HG03175 (cell line): ENCODE measurements at regions not wholly inside any gene's neighbourhood (a gene's known extent, or its start where the extent isn't known, plus 50 kb on each side); places are given as distances from the start of the nearest gene placed in this dataset.
"Not testable (repeated sequence)": the region's sequence is repeated elsewhere in the genome, so short reads cannot be mapped to it uniquely, and the experiment has no call there.

Experiments
- ATAC-seq: cut with Tn5 transposase; IDR thresholded peaks from one replicate; pipeline ENCODE4 v1.9.1; 2021; ENCODE audit warnings: mild to moderate bottlenecking, moderate library complexity; ENCODE audit not compliant: unreplicated experiment

- no peak for ATAC-seq
Observed at GRCh38 chr5:99191206-99191745, 262.5 kb upstream of the CHD1 start.

- peak; percentile 45 for ATAC-seq
Observed at GRCh38 chr5:99187611-99188010, 258.8 kb upstream of the CHD1 start.

GRCh38 chr5:99179206-99179605, 250.4 kb upstream of the CHD1 start:
- ATAC-seq, result no peak

DNA sequence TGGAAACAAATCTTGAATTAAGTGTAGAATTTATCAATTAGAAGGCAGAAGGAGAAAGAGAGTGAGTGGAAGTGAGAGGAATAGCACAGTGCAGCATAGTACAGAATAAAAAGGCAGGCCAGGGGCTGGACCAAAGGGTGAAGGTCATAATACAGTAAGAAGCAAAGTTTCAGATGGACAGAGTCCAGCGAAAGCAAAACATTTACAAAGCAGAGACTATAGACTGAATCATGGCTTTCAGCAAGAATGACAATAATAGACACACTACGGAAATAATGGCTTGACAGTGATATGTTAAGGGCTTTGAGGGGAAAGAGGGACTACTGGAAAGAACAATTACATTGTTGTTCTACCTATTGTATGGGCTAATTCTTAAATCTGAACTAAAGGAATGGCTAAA, 249.0 kb upstream of the CHD1 start:
- ATAC-seq, result no peak

DNA sequence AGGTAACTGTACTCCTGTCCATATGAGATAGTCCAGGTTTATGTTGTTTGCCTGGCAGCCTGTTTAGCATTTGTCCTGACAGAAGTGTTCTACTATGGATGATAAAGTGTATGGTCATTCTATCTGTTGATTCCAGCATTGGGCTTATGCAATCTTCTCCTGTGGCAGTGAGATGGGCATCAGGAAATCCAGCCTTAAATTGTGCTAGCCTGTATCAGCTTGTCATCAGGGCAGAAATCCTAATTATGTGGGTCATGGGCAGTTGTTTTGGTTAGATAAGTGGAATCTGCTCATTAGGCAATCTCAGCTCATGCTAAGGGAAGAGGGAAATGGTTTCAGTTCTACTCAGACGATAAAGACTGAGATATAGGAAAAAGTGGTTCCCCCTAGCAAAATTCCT, 247.4 kb upstream of the CHD1 start:
- ATAC-seq, result no peak

DNA sequence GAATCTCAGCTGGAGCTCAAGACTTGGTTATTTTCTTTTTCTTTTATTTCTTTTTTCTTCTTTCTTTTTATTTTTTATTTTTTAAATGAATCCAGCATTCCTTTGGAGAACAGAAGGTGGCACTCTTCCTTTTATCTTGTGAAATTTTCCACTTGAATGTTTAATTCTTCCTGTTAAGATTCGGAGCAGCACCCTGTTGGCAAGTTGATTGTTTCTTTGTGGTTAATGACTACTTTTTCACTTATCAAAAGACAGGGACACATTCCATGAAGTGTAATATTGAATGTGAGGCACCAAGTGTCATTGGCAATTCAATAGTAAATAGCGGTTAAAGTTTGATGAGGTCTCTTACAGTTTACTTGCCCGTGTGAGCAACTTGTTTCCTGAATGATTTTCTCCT, 240.5 kb upstream of the CHD1 start:
- no peak for ATAC-seq

DNA sequence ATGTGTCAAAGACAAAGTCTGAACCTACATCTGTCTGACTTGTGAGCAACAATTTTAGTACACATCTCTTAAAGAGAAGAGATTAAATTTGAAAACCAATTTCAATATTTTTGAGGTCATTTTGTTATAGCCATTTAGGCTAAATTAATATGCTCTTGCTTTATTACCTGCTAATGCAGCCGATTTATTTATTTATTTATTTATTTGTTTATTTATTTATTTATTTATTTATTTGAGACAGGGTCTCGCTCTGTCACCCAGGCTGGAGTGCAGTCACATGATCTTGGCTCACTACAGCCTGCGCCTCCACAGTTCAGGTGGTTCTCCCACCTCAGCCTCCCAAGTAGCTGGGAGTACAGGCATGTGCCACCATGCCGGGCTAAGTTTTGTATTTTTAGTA, 232.7 kb upstream of the CHD1 start:
- not testable (repeated sequence) for ATAC-seq

- ATAC-seq, result no peak
Observed at GRCh38 chr5:99156688-99157087, 227.9 kb upstream of the CHD1 start.

- not testable (repeated sequence) for ATAC-seq
Observed at GRCh38 chr5:99143283-99143795, 214.5 kb upstream of the CHD1 start.

DNA sequence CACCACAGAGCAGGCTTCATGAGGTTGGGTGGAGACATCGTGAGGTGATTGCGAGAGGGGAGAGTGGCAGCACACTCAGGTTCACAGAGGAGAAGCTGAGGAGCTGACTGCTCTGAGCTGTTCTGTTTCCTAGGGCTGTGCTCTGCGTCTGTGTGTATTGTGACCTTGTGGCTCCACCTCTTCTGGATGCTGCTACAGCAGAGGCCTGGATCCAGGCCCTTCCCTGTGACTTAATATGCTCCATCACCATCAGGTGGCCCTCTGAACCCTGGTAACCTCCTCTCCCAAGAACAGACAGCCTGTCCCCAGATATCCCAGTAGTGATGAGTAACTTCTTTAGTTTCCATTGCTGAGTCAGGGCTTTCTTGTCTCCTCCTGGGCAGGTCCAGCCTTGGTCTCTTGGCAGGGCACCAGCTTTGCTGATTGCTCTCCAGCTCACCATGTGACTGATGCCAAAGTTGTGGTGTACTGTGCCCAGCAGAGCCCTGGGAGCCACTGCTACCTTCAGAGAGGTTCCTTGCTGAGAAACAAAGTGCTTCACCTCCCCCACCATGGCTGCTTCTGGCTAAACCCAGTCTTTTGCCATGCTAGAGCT, 212.8 kb upstream of the CHD1 start:
- ATAC-seq, result no peak

DNA sequence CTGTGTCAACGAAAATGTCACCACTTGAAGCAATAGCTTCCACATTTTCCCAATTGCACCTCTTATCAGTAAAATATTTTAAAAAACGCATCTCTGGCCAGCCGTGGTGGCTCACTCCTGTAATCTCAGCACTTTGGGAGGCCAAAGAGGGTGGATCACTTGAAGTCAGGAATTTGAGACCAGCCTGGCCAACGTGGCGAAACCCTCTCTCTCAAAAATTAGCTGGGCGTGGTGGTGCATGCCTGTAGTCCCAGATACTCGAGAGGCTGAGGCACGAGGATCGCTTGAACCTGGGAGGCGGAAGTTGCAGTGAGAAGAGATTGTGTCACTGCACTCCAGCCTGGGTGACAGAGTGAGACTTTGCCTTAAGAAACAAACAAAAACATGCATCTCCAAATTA, 210.1 kb upstream of the CHD1 start:
- ATAC-seq, result no peak

DNA sequence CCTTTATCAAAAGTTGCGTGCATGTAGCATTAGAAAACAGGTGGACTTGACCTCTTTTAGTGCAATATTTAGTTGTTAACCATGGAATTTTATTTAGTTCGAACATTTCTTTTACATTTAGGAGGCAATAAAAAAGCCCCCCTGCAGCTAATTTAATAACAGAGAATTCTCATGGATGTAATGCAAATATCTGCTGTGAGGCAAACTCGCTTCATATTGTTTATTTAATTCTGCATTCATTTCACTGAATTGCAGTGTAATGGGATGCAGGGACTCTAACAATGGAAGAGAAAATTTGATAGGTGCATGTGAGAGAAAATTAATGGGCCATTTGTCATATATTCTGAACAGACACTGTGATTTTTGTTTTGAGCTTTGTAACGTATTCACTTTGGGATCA, 205.1 kb upstream of the CHD1 start:
- no peak for ATAC-seq

DNA sequence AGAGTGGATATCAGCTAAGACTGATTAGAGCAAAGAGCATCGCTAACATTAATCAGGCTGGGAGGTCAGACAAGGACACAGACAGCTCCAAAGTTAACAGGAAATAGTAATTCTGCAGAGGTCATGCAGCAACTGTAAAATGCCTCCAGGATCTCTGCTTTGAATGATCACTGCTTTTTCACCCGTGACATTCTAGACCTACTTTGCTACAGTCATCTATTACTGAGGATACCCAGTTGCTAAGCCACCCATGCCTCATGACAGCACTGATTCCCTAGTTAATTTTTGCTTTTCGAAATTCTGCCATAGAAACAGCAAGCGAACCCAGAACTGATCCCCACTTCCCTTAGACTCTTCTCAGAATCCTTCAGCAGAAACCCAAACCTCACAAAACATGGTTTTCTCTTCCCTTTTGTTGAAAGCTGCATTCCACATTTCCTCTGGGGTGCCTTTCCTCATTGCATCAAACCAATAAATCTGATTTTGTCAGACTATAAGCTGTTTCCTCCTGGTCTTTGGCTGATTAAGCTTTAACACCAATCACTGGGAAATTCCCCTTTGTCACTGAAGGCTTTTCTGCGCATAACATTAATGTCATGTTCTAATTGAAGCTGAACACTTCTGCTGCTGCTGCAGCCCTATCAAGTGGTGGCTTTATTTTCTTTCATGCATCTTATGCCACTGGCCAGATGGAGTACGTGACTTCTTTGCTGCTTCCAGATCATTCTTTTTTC, 201.1 kb upstream of the CHD1 start:
- ATAC-seq, result no peak

DNA sequence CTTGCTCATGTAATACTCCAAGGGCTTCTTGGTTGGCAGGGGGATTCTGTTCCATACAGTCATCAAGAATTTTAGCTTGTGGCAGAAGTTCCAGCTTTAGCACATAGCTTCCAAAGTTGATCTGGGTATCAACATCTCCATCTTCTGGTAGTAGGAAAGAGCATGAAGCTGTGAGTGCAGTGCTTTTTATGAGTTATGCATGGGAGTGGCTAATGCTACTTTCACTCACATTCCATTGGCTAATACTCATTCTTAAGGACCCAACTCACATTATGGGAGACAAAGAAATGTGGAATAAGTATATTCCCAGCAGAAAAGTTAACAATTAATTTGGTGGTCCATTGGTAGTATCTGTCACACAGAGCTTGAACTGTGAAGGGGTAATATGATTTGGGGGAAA, 194.2 kb upstream of the CHD1 start:
- no peak for ATAC-seq

DNA sequence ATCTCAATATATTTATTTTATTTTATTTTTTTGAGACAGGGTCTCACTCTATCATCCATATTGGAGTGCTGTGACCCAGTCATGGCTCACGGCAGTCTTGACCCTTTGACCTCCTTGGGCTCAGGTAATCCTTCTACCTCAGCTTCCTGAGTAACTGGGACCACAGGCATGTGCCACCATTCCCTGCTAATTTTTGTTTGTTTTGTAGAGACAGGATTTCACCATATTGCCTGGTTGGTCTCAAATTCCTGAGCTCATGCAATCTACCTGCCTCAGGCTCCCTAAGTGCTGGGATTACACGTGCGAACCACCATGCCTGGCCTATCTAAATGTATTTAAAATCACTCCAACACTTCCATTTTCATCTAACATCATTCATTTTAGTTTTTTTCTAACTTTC, 190.5 kb upstream of the CHD1 start:
- ATAC-seq, result no peak

DNA sequence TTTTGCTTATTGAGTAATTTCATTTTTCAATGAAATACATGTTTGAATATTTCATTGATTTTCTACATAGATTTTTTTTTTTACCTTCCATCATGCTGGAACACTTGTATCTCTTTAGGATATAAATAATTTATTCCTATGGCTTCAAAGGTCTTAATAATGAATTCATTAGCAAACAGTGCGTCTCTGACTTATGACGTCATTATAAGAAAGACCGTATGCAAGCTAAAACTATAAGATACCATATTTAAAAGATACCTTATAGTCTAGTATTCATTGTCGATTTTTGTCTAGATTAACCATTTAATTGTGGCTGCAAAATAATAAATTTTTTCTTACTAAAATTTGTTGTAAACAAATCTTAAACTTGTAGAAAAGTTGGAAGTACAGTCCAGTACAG, 187.7 kb upstream of the CHD1 start:
- ATAC-seq, result no peak

DNA sequence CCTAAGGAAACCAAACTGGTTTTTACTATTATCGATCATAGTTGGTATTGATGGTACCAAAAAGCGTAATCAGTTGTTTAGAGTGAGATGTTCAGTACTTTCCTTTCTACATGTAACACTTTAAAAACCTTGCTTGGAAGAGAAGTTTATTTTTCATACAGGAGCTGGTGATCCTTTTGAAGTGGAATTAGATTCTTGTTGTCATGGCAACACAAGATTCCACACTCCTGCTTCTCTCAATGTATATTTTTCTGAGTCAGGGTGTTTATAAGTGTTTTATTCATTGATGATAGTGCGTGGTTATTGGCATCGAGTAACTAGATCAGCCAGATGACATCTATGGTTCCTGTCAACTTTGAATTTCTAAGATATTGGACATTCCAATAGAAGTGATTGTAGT, 181.1 kb upstream of the CHD1 start:
- ATAC-seq, result no peak

GRCh38 chr5:99105216-99105615, 176.4 kb upstream of the CHD1 start:
- no peak for ATAC-seq

DNA sequence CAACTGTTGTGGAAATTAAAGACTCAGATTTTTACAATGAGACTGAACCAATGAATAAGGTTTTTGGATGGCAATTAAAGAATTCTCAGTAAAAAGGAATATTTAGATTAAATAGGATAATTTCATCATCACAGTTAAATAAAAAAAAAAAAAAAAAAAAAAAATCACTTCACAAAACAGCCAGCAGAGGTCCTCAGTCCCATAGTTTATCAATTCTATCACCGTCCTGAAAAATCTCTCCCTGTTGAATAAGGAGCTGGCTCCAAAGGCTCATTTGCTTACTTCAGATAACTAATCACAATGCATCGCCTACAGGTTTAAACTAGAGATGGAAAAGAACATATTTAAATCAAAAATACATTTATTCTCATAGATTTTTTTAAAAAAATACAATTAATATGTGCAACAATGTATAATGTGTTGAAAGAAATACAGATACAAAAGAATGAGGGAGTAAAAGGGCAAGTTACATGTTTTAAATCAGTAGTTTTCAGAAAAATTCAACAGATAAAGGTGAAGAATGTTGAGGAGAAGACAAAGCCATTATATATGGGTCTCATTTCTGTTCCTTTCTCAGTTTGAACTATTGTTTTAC, 175.8 kb upstream of the CHD1 start:
- peak; percentile 52 for ATAC-seq

DNA sequence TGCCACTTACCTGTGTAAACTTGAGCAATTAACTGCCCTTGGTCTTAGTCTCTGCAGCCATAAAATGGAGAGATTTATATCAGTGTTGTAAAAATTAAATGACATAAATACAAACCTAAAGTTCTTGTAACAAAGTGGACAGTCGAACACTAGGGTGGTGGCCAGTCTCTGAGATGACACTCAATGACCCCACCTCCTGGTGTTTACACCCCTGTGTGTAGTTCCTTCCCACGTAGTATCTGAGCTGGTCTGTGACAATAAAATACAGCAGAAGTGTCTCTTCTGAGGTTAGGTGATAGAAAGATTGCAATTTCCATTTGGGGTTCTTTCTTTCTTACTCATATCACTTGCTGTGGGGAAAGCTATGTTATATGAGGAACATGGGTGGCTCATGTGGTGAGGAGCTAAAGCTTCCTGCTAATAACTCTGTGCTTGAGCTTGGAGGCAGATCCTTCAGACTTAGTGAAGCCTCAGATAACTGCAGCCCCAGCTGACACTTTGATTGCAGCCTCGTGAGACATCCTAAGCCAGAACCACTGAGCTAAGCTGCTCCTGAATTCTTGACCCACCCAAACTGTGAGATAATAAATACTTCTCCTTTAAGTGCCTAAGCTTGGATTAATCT, 173.4 kb upstream of the CHD1 start:
- no peak for ATAC-seq

- no peak for ATAC-seq
Observed at GRCh38 chr5:99099691-99100090, 170.9 kb upstream of the CHD1 start.
